ENCODE measurements at regions not wholly inside any gene's neighbourhood (a gene's known extent, or its start where the extent isn't known, plus 50 kb on each side); places are given as distances from the start of the nearest gene placed in this dataset.
"Not testable (repeated sequence)": the region's sequence is repeated elsewhere in the genome, so short reads cannot be mapped to it uniquely, and the experiment has no call there.

- ATAC-seq (ENCODE audit: low read depth in 2 of 2); H3K36me3 Mint-ChIP-seq; H3K9me3 Mint-ChIP-seq; H3K27me3 Mint-ChIP-seq; H3K4me1 Mint-ChIP-seq; H3K4me3 Mint-ChIP-seq; DNase-seq: not testable (repeated sequence)
- peak overlapping the region in 2 of 6 donors; percentile 63 to 64 for H3K27ac Mint-ChIP-seq
Measured at GRCh38 chr7:73201264-73201663, 107.4 kb downstream of the NSUN5 start.

GRCh38 chr7:73200518-73201099 lies 108.0 kb downstream of the NSUN5 start:
- H3K9me3 Mint-ChIP-seq; DNase-seq; H3K4me3 Mint-ChIP-seq; H3K27ac Mint-ChIP-seq; H3K27me3 Mint-ChIP-seq; H3K4me1 Mint-ChIP-seq; H3K36me3 Mint-ChIP-seq; ATAC-seq (ENCODE audit: low read depth in 2 of 2): not testable (repeated sequence)

DNA sequence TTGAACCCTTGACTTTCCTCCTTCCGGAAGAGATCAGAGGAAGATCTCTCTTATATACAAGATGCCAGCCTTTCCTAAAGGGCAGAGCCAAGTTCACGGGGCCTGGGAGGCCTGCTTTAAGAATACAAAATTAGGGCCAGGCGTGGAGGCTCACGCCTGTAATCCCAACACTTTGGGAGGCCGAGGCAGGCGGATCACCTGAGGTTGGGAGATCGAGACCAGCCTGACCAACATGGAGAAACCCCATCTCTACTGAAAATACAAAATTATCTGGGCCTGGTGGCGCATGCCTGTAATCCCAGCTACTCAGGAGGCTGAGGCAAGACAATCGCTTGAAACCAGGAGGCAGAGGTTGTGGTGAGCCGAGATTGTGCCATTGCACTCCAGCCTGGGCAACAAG lies 108.2 kb upstream of the SPDYE9 start:
- not testable (repeated sequence) for H3K4me1 Mint-ChIP-seq; ATAC-seq (ENCODE audit: low read depth in 2 of 2); H3K27me3 Mint-ChIP-seq; H3K9me3 Mint-ChIP-seq; H3K4me3 Mint-ChIP-seq; H3K27ac Mint-ChIP-seq; H3K36me3 Mint-ChIP-seq; DNase-seq

- ATAC-seq (ENCODE audit: low read depth in 2 of 2); H3K9me3 Mint-ChIP-seq; DNase-seq; H3K4me3 Mint-ChIP-seq; H3K27me3 Mint-ChIP-seq; H3K27ac Mint-ChIP-seq; H3K4me1 Mint-ChIP-seq; H3K36me3 Mint-ChIP-seq: not testable (repeated sequence)
Measured at GRCh38 chr7:73190483-73191155, 104.8 kb upstream of the SPDYE9 start.

DNA sequence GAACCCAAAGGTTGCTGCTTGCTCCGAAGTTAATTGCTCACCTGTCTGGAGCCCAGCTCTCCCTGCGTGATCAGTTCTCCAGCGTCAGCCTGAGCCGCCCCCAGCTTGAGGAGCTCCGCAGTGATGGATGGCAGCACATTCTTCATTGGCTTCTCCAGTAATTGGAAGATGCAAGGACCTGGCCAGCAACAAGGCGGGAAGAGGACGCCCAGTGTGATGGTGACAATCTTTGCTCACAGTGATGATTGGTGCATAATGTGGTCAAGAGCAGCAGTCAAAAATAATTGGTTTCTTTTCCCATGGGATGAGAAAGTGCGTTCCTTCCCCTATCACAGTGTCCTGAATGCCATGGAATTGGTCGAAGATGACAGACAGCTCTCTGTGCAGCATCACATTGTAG lies 102.4 kb upstream of the SPDYE9 start:
- not testable (repeated sequence) for H3K4me3 Mint-ChIP-seq; ATAC-seq (ENCODE audit: low read depth in 2 of 2); DNase-seq; H3K27me3 Mint-ChIP-seq; H3K9me3 Mint-ChIP-seq; H3K27ac Mint-ChIP-seq; H3K36me3 Mint-ChIP-seq; H3K4me1 Mint-ChIP-seq

DNA sequence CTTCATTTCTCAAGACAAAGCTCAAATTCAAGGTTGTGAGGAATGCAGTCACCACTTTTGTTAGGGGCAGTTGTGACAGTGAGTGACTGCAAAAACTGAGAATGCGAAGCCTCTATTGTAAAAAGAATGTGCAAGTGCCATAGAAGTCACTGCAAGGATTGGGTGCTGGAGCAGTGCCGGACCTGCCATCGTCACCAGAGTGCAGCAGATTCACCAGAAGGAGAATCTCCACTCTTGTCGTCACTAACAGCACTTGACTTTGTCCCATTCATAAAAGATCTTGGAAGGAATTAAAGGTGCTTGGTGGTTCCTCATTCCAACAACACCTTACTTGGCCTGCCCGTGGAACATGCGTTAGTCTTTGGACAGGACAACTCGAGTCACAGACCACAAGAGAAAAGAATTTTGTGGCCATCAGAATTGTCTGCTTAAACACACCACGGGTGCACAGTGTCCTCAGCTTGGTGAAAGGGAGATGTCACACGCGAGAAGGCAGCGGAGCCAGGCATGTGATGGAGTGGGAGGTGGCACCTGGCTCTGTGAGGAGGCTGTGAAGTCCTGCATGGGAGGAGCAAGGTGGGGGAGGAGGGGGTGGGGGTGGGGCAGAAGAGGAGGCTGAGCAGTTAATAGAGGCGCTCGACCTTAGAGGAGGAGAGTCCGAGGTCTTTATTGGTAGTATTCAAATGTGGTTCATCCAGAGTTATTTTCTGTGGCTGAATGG lies 100.9 kb upstream of the SPDYE9 start:
- not testable (repeated sequence) for ATAC-seq (ENCODE audit: low read depth in 2 of 2)

DNA sequence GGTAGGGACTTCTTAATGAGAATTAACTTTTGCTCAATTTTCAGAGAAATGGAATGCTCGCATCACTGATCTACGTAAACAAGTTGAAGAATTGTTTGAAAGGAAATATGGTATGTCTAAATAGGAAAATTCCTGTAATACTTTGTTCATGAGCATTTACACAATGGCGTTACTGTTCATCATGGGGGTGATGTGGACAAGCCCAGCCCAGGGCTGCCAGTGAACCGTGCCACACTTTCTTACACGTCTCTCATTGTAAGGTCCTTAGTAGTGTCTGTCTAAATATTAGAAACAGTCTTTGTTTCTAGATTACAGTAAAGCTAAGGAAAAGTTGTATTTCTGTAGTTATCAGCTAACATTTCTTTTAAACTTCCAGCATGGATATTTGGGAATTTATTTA lies 91.0 kb upstream of the SPDYE9 start:
- not testable (repeated sequence) for H3K27me3 Mint-ChIP-seq; H3K36me3 Mint-ChIP-seq; H3K27ac Mint-ChIP-seq; ATAC-seq (ENCODE audit: low read depth in 2 of 2); H3K4me1 Mint-ChIP-seq; H3K4me3 Mint-ChIP-seq; DNase-seq; H3K9me3 Mint-ChIP-seq

More for the DNA sequence above, 100.9 kb upstream of the SPDYE9 start:
- not testable (repeated sequence) for H3K4me1 Mint-ChIP-seq, DNase-seq, H3K27ac Mint-ChIP-seq, H3K27me3 Mint-ChIP-seq, H3K9me3 Mint-ChIP-seq, H3K36me3 Mint-ChIP-seq, H3K4me3 Mint-ChIP-seq

DNA sequence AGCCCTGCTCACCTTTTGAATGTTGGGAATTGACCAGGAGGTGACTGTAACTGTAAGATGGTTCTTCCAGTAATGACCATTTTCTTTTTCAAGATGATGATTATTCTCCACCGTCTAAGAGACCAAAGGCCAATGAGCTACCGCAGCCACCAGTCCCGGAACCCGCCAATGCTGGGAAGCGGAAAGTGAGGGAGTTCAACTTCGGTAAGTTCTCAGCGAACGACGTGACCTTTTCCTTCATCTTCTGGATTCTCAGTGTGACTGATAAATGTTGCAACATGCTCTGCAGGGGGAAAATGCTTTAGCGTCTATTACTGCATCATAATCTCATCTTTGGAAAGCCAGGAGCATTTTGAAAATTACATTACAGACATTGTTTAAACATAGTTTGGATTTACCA lies 89.5 kb upstream of the SPDYE9 start:
- not testable (repeated sequence) for H3K4me3 Mint-ChIP-seq; ATAC-seq (ENCODE audit: low read depth in 2 of 2); H3K4me1 Mint-ChIP-seq; H3K27me3 Mint-ChIP-seq; H3K9me3 Mint-ChIP-seq; DNase-seq; H3K36me3 Mint-ChIP-seq; H3K27ac Mint-ChIP-seq

DNA sequence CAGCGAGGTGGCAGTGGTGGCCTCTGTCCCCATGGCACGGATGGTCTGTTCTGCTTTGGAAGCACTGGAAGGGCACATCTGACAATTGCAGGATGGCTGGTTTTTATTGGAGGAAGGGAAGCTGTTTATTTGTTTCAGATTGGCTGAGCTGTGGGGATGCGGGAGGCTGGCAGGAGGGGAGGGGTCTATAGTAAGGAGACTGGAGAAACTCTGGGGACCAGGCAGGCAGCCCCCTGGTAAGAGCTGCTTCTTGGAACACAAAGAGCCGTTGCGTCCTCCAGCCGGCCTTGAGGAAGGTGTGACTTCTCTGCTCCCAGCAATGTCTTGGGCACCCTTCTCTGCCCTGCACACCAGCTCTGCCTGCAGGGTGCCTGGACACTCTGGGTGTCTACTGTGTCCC lies 85.1 kb upstream of the SPDYE9 start:
- not testable (repeated sequence) for DNase-seq; H3K4me3 Mint-ChIP-seq; H3K36me3 Mint-ChIP-seq; H3K4me1 Mint-ChIP-seq; H3K27ac Mint-ChIP-seq; H3K27me3 Mint-ChIP-seq; ATAC-seq (ENCODE audit: low read depth in 2 of 2); H3K9me3 Mint-ChIP-seq

DNA sequence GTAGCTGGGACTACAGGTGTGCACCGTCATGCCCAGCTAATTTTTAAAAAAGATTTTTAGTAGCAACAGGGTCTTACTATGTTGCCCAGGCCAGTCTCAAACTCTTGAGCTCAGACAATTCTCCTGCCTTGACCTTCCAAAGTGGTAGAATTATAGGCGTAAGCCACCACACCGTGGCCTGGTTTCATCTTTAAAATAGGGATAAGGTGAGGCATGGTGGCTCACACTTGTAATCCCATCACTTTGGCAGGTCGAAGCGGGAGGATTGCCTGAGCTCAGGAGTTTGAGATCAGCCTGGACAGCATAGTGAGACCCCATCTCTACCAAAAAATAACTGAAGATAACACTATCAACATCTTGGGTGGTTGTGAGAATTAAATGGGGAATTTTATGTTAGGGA lies 84.6 kb upstream of the SPDYE9 start:
- H3K27ac Mint-ChIP-seq: not testable (repeated sequence)

GRCh38 chr7:73166152-73166551 lies 80.3 kb upstream of the SPDYE9 start:
- not testable (repeated sequence) for H3K27ac Mint-ChIP-seq; H3K36me3 Mint-ChIP-seq; H3K4me3 Mint-ChIP-seq; H3K27me3 Mint-ChIP-seq; H3K9me3 Mint-ChIP-seq; ATAC-seq (ENCODE audit: low read depth in 2 of 2); H3K4me1 Mint-ChIP-seq; DNase-seq

More for the DNA sequence above, 84.6 kb upstream of the SPDYE9 start:
- not testable (repeated sequence) for H3K4me3 Mint-ChIP-seq; DNase-seq; H3K27me3 Mint-ChIP-seq; H3K4me1 Mint-ChIP-seq; H3K9me3 Mint-ChIP-seq; H3K36me3 Mint-ChIP-seq; ATAC-seq (ENCODE audit: low read depth in 2 of 2)

DNA sequence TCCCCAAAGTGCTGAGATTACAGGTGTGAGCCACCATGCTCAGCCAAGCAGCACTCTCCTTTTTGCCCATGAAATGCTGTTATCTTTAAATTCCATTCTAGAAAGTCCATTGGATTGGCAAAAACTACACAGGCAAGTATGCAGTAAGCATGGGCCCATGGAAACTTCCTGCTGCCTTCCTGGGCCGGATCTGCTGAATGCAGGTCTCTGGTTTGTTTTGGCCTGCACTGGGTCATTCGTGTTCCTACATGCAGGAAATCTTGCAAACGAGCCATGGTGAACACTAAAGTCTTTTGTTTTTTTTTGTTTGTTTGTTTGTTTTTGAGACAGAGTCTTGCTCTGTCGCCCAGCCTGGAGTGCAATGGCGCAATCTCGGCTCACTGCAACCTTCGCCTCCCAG lies 76.8 kb upstream of the SPDYE9 start:
- not testable (repeated sequence) for H3K4me3 Mint-ChIP-seq; H3K27me3 Mint-ChIP-seq; H3K9me3 Mint-ChIP-seq; H3K36me3 Mint-ChIP-seq; H3K27ac Mint-ChIP-seq; H3K4me1 Mint-ChIP-seq; ATAC-seq (ENCODE audit: low read depth in 2 of 2); DNase-seq

DNA sequence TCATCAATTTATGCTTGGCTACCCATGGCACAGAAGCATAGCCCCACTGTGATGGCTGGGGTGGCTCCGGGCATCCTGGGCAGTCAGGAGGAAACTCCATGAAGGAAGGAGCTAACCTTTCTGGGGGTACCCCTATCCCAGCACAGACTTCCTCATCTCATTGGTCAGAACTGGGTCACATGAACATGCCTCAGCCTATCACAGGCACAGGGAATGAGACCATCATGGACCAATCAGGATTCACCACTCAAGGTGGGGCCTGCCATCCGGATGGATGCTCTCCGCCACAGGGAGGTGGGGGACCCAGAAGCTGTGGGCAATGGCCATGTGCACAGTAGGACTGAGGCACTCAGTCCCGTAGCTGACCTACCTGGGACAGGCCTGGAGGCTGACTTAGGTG lies 75.9 kb upstream of the SPDYE9 start:
- H3K4me1 Mint-ChIP-seq; H3K27ac Mint-ChIP-seq; H3K36me3 Mint-ChIP-seq; H3K27me3 Mint-ChIP-seq; H3K9me3 Mint-ChIP-seq; ATAC-seq (ENCODE audit: low read depth in 2 of 2); H3K4me3 Mint-ChIP-seq; DNase-seq: not testable (repeated sequence)

GRCh38 chr7:73157169-73157661 lies 71.4 kb upstream of the SPDYE9 start:
- H3K4me1 Mint-ChIP-seq; ATAC-seq (ENCODE audit: low read depth in 2 of 2); H3K4me3 Mint-ChIP-seq; H3K27ac Mint-ChIP-seq; H3K27me3 Mint-ChIP-seq; H3K9me3 Mint-ChIP-seq; H3K36me3 Mint-ChIP-seq; DNase-seq: not testable (repeated sequence)
